Neutrophil (primary cell): ENCODE measurements at regions not wholly inside any gene's neighbourhood (a gene's known extent, or its start where the extent isn't known, plus 50 kb on each side); places are given as distances from the start of the nearest gene placed in this dataset.

Source experiments
- H3K27ac ChIP-seq: fragments of 200-600 bp; sonication (generic); 2 replicates; pipeline ENCODE4 v1.5.1; 2016; ENCODE audit warnings: mild to moderate bottlenecking, moderate library complexity
- H3K27me3 ChIP-seq: fragments of 200-600 bp; sonication (generic); 2 replicates; pipeline ENCODE4 v1.6.0; 2016; ENCODE audit warnings: mild to moderate bottlenecking
- H3K36me3 ChIP-seq: fragments of 200-600 bp; sonication (generic); 2 replicates; pipeline ENCODE4 v1.5.1; 2017
- H3K4me1 ChIP-seq, 2 experiments: fragments of 200-600 bp in 1 of 2; sonication (generic) in 1 of 2; 1 replicate in 1 of 2; 2 replicates in 1 of 2; pipeline versions ENCODE4 v1.5.1 to v1.6.1; 2013 to 2016; ENCODE audit warnings: low read depth in 1 of 2, low read length in 1 of 2, mild to moderate bottlenecking in 1 of 2, moderate library complexity in 1 of 2; ENCODE audit not compliant: control insufficient read depth in 1 of 2, insufficient read depth in 1 of 2
- H3K4me3 ChIP-seq, 2 experiments: fragments of 200-600 bp in 1 of 2; sonication (generic) in 1 of 2; 1 replicate in 1 of 2; 2 replicates in 1 of 2; pipeline ENCODE4 v1.5.1; 2013 to 2016; ENCODE audit warnings: low read depth in 1 of 2, low read length in 1 of 2, mild to moderate bottlenecking in 1 of 2, moderate library complexity in 1 of 2
- H3K9me3 ChIP-seq: fragments of 200-600 bp; sonication (generic); 2 replicates; pipeline ENCODE4 v1.5.1; 2016
- CTCF ChIP-seq: fragments of 200-600 bp; sonication (generic); IDR thresholded peaks from 2 replicates; pipeline ENCODE4 v1.5.1; 2016; ENCODE audit warnings: antibody characterized with exemption

GRCh38 chr9:90958328-90958727 lies 156.7 kb downstream of the SYK start:
- H3K4me1 ChIP-seq, result no peaks in the 10 kb centered on the region
- H3K36me3 ChIP-seq, result no peaks in the 10 kb centered on the region
- no peak overlapping the region for H3K4me3 ChIP-seq
- peaks cover 25% of the 10 kb centered on the region for H3K27me3 ChIP-seq
- H3K27ac ChIP-seq, result no peak overlapping the region
- no peak for TF ChIP-seq CTCF
- H3K9me3 ChIP-seq, result no peaks in the 10 kb centered on the region

- H3K27me3 ChIP-seq, result peaks cover 26% of the 10 kb centered on the region
- no peak for TF ChIP-seq CTCF
- no peaks in the 10 kb centered on the region for H3K36me3 ChIP-seq
- H3K9me3 ChIP-seq, result no peaks in the 10 kb centered on the region
- H3K4me3 ChIP-seq, result no peak overlapping the region
- no peak overlapping the region for H3K27ac ChIP-seq
- no peaks in the 10 kb centered on the region for H3K4me1 ChIP-seq
Observed at GRCh38 chr9:90960941-90961340, 159.3 kb downstream of the SYK start.

- Histone ChIP-seq H3K27ac (no peak overlapping the region), H3K36me3 (no peaks in the 10 kb centered on the region), H3K27me3 (peaks cover 26% of the 10 kb centered on the region), H3K4me3 (no peak overlapping the region), H3K9me3 (no peaks in the 10 kb centered on the region), H3K4me1 (no peaks in the 10 kb centered on the region)
- no peak for TF ChIP-seq CTCF
Observed at GRCh38 chr9:90961375-90961774, 159.8 kb downstream of the SYK start.

GRCh38 chr9:90964101-90965020 lies 162.7 kb downstream of the SYK start:
- no peak for TF ChIP-seq CTCF
- Histone ChIP-seq H3K4me3 (no peak overlapping the region), H3K36me3 (no peaks in the 10 kb centered on the region), H3K27me3 (peaks cover 21% of the 10 kb centered on the region), H3K4me1 (no peaks in the 10 kb centered on the region), H3K27ac (no peak overlapping the region), H3K9me3 (no peaks in the 10 kb centered on the region)

GRCh38 chr9:90965226-90966030 lies 163.8 kb downstream of the SYK start:
- peaks cover 21% of the 10 kb centered on the region for H3K27me3 ChIP-seq
- H3K27ac ChIP-seq, result no peak overlapping the region
- H3K4me3 ChIP-seq, result no peak overlapping the region
- no peak for TF ChIP-seq CTCF
- H3K36me3 ChIP-seq, result no peaks in the 10 kb centered on the region
- H3K9me3 ChIP-seq, result no peaks in the 10 kb centered on the region
- no peaks in the 10 kb centered on the region for H3K4me1 ChIP-seq
